ENCODE measurements at regions not wholly inside any gene's neighbourhood (a gene's known extent, or its start where the extent isn't known, plus 50 kb on each side); places are given as distances from the start of the nearest gene placed in this dataset.

DNA sequence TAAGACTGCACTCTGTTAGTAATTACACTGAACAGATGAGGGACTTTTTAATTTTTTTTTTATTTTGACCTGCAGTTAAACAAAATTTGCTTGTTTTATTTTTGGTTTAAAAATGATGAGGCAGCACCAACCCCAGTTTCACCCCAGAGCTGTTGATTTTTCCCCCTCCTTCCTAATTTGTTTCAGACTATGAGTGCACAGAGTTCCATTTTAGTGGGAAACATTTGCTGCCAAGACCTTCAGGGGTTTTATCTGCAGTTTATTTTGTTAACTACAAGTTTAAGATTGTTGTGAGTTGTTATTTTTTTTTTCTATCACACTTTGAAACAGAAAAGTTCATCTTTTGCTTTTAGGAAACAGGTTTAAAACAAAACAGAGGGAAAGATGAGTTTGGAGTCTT lies 455.9 kb upstream of the NR2F2 start:
- no peak for TF ChIP-seq CTCF (IDR thresholded peaks at IDR 0.05; ENCODE audit: low read depth, low read length)
- no peak for TF ChIP-seq EZH2phosphoT487 (IDR thresholded peaks at IDR 0.05; ENCODE audit: low read depth)

Measured in OCI-LY3 (cell line).